Vagina (tissue), 2 donors: ENCODE measurements at regions not wholly inside any gene's neighbourhood (a gene's known extent, or its start where the extent isn't known, plus 50 kb on each side); places are given as distances from the start of the nearest gene placed in this dataset.

Source experiments
- DNase-seq, 2 donors: peaks; one replicate each; pipeline ENCODE4 v3.0.0-alpha.2; 2017; ENCODE audit errors: extremely low spot score in 2 of 2
- H3K27ac ChIP-seq: fragments of 200-600 bp; sonication (generic); one replicate; pipeline ENCODE4 v1.5.1; 2019
- H3K27me3 ChIP-seq: fragments of 200-600 bp; sonication (generic); one replicate; pipeline ENCODE4 v1.5.1; 2019
- H3K36me3 ChIP-seq, 2 donors: fragments of 200-600 bp; sonication (generic); one replicate each; pipeline ENCODE4 v1.5.1; 2017 to 2019
- H3K4me1 ChIP-seq: fragments of 200-600 bp; sonication (generic); one replicate; pipeline ENCODE4 v1.5.1; 2019
- H3K4me3 ChIP-seq, 2 donors: fragments of 200-600 bp; sonication (generic); 1 replicate in 1 of 2; 2 replicates in 1 of 2; pipeline ENCODE4 v1.5.1; 2016 to 2019
- H3K9me3 ChIP-seq: fragments of 200-600 bp; sonication (generic); one replicate; pipeline ENCODE4 v1.5.1; 2019
- CTCF ChIP-seq, 3 experiments: fragments of 450-650 bp in 2 of 3; fragments of 200-600 bp in 1 of 3; sonication (generic) in 1 of 3; IDR thresholded peaks; one replicate each; pipeline ENCODE4 v1.5.1; 2017 to 2019; ENCODE audit warnings: antibody characterized with exemption in 3 of 3, mild to moderate bottlenecking in 2 of 3, moderate library complexity in 2 of 3
- POLR2A ChIP-seq, 2 donors: fragments of 450-650 bp; IDR thresholded peaks; one replicate each; pipeline ENCODE4 v1.6.1; 2017; ENCODE audit warnings: antibody characterized with exemption in 2 of 2, mild to moderate bottlenecking in 2 of 2, moderate library complexity in 2 of 2
- POLR2AphosphoS5 ChIP-seq, 2 donors: sonication (generic); formaldehyde crosslinking; IDR thresholded peaks; one replicate each; pipeline ENCODE4 v1.9.0; 2017; ENCODE audit warnings: antibody characterized with exemption in 2 of 2, mild to moderate bottlenecking in 2 of 2, low read depth in 1 of 2; ENCODE audit not compliant: insufficient read depth in 1 of 2
- intact Hi-C: fragments of 100-400 bp; cut with DNase I; formaldehyde crosslinking; loops from one replicate; pipeline ENCODE4 v1.15.1; 2023

- H3K27me3 ChIP-seq: no peaks in the 10 kb centered on the region
- intact Hi-C loops: no loop called here
- no peak overlapping the region for H3K27ac ChIP-seq
- H3K4me1 ChIP-seq: no peaks in the 10 kb centered on the region
- no peak overlapping the region for H3K4me3 ChIP-seq
- no peaks in the 10 kb centered on the region for H3K36me3 ChIP-seq
- H3K9me3 ChIP-seq: no peaks in the 10 kb centered on the region
- no peak for DNase-seq
- TF ChIP-seq CTCF (IDR thresholded peaks at IDR 0.05) (no peak), POLR2AphosphoS5 (IDR thresholded peaks at IDR 0.05; ENCODE audit: insufficient read depth in 1 of 2, low read depth in 1 of 2) (no peak), POLR2A (IDR thresholded peaks at IDR 0.05) (no peak)
Measured at GRCh38 chr22:34308101-34308500, 387.8 kb upstream of the LARGE1 start.

GRCh38 chr22:34319346-34319745 lies 399.1 kb upstream of the LARGE1 start:
- TF ChIP-seq POLR2A (IDR thresholded peaks at IDR 0.05) (no peak), CTCF (IDR thresholded peaks at IDR 0.05) (no peak), POLR2AphosphoS5 (IDR thresholded peaks at IDR 0.05; ENCODE audit: insufficient read depth in 1 of 2, low read depth in 1 of 2) (no peak)
- Histone ChIP-seq H3K4me1 (no peaks in the 10 kb centered on the region), H3K27ac (no peak overlapping the region), H3K36me3 (no peaks in the 10 kb centered on the region), H3K9me3 (no peaks in the 10 kb centered on the region), H3K27me3 (no peaks in the 10 kb centered on the region), H3K4me3 (no peak overlapping the region)
- intact Hi-C loops: no loop called here
- DNase-seq: no peak

- Histone ChIP-seq H3K4me3 (no peak overlapping the region), H3K9me3 (no peaks in the 10 kb centered on the region), H3K27ac (no peak overlapping the region), H3K4me1 (no peaks in the 10 kb centered on the region), H3K36me3 (no peaks in the 10 kb centered on the region), H3K27me3 (no peaks in the 10 kb centered on the region)
- intact Hi-C loops: no loop called here
- TF ChIP-seq POLR2AphosphoS5 (IDR thresholded peaks at IDR 0.05; ENCODE audit: insufficient read depth in 1 of 2, low read depth in 1 of 2) (no peak), POLR2A (IDR thresholded peaks at IDR 0.05) (no peak), CTCF (IDR thresholded peaks at IDR 0.05) (no peak)
- no peak for DNase-seq
Measured at GRCh38 chr22:34324763-34325162, 404.5 kb upstream of the LARGE1 start.

GRCh38 chr22:34326901-34327300 lies 406.6 kb upstream of the LARGE1 start:
- TF ChIP-seq POLR2AphosphoS5 (IDR thresholded peaks at IDR 0.05; ENCODE audit: insufficient read depth in 1 of 2, low read depth in 1 of 2): no peak
- TF ChIP-seq POLR2A (IDR thresholded peaks at IDR 0.05): no peak
- no peak for TF ChIP-seq CTCF (IDR thresholded peaks at IDR 0.05)
- H3K9me3 ChIP-seq: no peaks in the 10 kb centered on the region
- no peaks in the 10 kb centered on the region for H3K27me3 ChIP-seq
- no peak for DNase-seq
- H3K27ac ChIP-seq: no peak overlapping the region
- intact Hi-C loops: no loop called here
- no peaks in the 10 kb centered on the region for H3K36me3 ChIP-seq
- H3K4me3 ChIP-seq: no peak overlapping the region
- H3K4me1 ChIP-seq: no peaks in the 10 kb centered on the region

- Histone ChIP-seq H3K36me3 (no peaks in the 10 kb centered on the region), H3K9me3 (no peaks in the 10 kb centered on the region), H3K27ac (no peak overlapping the region), H3K27me3 (no peaks in the 10 kb centered on the region), H3K4me1 (no peaks in the 10 kb centered on the region), H3K4me3 (no peak overlapping the region)
- no peak for DNase-seq
- intact Hi-C loops: no loop called here
- TF ChIP-seq POLR2A (IDR thresholded peaks at IDR 0.05): no peak
- no peak for TF ChIP-seq CTCF (IDR thresholded peaks at IDR 0.05)
- TF ChIP-seq POLR2AphosphoS5 (IDR thresholded peaks at IDR 0.05; ENCODE audit: insufficient read depth in 1 of 2, low read depth in 1 of 2): no peak
Measured at GRCh38 chr22:34330432-34330831, 410.2 kb upstream of the LARGE1 start.
